Body of pancreas (tissue), 4 donors: ENCODE measurements at regions not wholly inside any gene's neighbourhood (a gene's known extent, or its start where the extent isn't known, plus 50 kb on each side); places are given as distances from the start of the nearest gene placed in this dataset.

Experiments used
- POLR2A ChIP-seq, 3 donors: fragments of 450-650 bp; IDR thresholded peaks; one replicate each; pipeline ENCODE4 v1.6.1; 2016; ENCODE audit warnings: antibody characterized with exemption in 3 of 3, mild to moderate bottlenecking in 2 of 3
- TF ChIP-seq, protein P1 (sequence below), 7 experiments: fragments of 450-650 bp in 4 of 7; fragments of 200-600 bp in 3 of 7; sonication (generic) in 3 of 7; IDR thresholded peaks; one replicate each; pipeline ENCODE4 v1.5.1; 2016 to 2019; ENCODE audit warnings: antibody characterized with exemption in 7 of 7

DNA sequence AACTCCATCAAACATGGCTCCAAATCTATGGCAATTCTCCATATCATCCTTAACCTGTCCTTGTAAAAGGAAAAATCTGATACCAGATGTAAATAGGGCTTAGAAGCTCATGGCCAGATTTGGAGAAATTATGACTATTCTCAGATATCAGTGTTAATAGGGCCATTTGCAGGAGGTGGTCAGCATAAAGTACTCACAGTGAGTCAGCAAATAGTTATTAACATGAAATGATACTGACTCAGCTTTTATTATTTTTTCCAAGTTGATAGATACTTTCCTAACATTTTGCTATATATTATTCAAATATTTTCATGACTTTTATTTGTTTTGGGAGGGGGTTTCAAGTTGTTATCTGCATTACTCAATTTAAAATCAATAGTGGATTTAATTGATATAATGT, 255.8 kb downstream of the MFSD1 start:
- TF ChIP-seq, protein P1, sequence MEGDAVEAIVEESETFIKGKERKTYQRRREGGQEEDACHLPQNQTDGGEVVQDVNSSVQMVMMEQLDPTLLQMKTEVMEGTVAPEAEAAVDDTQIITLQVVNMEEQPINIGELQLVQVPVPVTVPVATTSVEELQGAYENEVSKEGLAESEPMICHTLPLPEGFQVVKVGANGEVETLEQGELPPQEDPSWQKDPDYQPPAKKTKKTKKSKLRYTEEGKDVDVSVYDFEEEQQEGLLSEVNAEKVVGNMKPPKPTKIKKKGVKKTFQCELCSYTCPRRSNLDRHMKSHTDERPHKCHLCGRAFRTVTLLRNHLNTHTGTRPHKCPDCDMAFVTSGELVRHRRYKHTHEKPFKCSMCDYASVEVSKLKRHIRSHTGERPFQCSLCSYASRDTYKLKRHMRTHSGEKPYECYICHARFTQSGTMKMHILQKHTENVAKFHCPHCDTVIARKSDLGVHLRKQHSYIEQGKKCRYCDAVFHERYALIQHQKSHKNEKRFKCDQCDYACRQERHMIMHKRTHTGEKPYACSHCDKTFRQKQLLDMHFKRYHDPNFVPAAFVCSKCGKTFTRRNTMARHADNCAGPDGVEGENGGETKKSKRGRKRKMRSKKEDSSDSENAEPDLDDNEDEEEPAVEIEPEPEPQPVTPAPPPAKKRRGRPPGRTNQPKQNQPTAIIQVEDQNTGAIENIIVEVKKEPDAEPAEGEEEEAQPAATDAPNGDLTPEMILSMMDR (IDR thresholded peaks at IDR 0.05), result no peak
- TF ChIP-seq POLR2A (IDR thresholded peaks at IDR 0.05), result no peak
